ENCODE measurements at regions not wholly inside any gene's neighbourhood (a gene's known extent, or its start where the extent isn't known, plus 50 kb on each side); places are given as distances from the start of the nearest gene placed in this dataset.
A peak's percentile ranks its signal among the peaks of the same experiment; 100 is the strongest.

DNA sequence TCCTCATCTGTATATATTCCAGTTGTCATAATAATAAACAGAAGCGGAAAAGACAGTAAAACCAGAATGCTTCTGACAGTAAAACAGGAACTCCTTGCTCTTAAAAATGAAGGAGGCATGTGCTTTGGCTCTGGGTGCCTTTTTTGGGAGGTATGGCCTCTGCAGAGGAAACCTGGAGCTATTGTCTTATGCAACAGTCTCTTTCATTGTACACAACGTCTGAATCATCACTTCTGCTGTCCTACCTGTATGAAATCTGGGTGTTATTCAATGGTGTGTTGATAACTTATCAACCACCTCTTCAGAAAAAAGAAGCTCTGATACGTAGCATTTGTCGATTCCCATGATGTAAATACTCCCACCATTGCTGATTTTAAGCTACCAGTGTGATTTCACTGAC, 64.8 kb downstream of the CDCA7 start:
- in situ Hi-C loops (cut with HindIII; ENCODE audit: low pct_unique_long_range_greater_than_20kb, low sequenced_read_pairs) = no loop called here

DNA sequence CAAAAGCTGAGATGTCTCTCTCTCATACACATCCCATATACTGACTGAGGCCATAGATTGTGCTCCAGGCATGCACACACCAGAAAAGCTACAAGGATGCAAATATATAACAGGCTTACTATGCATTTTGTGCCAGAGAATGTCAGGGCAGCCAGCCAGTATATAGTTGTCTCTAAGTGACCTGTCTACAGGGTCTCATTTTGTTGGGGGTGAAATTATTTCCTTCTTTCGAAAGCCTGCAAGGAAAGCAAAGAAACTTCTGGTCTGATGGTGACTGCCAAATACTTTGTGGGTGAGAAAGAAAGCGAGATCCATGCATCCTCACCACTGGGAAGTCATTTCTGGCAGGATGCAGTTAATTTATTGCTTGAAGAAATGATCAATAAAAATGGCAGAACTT, 70.2 kb downstream of the CDCA7 start:
- no peak for DNase-seq (ENCODE audit: low read depth, low spot score)
- in situ Hi-C loops (cut with HindIII; ENCODE audit: low pct_unique_long_range_greater_than_20kb, low sequenced_read_pairs) = no loop called here

More for the DNA sequence above, 64.8 kb downstream of the CDCA7 start:
- no peak for DNase-seq (ENCODE audit: low read depth, low spot score)

DNA sequence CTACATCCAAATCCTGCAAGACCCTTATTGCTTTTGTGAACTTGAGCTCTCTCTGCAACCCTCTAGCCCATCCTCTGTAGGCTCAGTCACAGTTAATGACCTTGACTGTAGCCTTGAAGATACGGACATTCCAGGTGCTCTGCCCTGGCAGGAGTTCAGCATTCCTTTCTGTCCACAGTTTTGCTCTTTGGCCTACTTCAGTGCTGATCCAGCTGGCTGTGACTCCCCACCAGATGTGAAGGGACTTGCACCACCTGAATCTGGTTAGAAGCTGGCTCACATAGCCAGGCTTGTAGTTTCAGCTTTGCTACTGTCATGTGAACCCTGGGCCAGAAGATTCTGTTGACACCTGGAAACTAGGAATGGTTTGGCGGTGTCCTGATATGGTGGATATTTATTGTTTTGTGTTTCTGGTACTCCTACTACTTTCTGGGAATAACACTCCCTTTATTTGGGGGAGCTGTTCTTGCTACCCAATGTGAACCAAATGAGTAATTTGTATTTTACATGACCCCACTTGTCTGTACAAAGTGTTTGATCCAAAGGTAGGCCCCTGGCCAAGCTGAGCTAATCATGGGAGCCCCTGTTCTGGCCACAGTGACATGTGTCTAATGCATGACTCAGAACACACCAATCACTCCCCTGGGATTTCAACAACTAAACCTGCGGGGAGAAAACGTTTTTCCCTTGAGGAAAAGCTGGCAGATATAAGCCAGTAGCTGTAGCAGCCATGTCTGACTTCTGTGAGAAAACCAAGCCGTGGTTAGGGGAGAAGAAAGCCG, 73.4 kb downstream of the CDCA7 start:
- in situ Hi-C loops (cut with HindIII; ENCODE audit: low pct_unique_long_range_greater_than_20kb, low sequenced_read_pairs) = no loop called here
- DNase-seq (ENCODE audit: low read depth, low spot score) = no peak

DNA sequence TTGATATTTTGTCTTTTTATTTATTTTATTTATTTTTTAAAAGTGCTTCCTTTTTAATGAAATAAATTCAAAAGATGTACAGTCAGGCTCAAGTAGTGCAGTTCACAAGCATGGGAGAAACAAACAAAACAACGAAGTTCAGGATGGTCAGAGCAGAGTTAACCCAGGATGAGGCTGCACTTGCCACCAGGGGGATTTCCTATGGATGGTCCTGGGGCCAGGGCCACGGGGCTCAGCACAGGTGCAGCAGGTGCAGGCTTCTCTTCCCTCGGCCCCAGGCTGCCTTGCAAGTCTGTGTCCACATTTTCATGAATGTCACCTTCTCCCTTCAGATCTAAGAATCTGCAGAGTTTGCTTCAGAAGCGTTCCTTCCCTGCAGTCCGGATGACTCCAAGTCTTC, 76.5 kb downstream of the CDCA7 start:
- no peak for DNase-seq (ENCODE audit: low read depth, low spot score)

DNA sequence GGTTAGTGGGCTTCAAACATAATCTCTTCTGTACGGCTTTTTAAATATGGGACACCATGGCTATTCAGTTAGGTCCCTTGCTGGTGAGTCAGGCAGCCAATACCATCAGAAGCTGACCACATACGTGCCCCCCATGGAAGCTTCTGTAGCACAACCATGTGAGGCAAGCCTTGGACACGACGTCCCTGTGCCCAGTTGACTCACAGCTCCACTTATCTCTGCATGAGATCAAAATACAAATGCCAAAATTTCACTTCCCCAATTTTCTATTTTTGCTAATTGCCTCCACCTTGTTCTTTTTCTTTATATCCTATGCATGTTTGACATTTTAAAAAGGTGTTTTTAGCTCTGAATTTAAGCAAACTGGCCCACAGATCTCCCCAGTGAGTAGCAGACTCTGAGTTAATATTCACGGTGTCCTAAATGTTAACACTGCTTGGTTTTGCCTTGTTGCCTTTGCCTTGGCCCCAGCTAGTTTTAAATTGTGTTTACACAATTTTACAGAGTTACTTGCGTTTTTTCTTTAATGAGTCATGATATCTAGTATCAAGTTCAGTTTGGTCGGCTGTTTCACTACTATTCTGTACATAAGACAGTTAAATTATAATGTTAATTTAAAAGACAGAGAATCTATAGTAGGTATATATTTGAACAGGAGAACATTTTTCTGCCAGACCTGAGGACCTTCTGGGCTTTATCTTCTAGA, 77.5 kb downstream of the CDCA7 start:
- DNase-seq (ENCODE audit: low read depth, low spot score) = no peak
- in situ Hi-C loops (cut with HindIII; ENCODE audit: low pct_unique_long_range_greater_than_20kb, low sequenced_read_pairs) = no loop called here

More for the DNA sequence above, 76.5 kb downstream of the CDCA7 start:
- in situ Hi-C loops (cut with HindIII; ENCODE audit: low pct_unique_long_range_greater_than_20kb, low sequenced_read_pairs) = no loop called here

DNA sequence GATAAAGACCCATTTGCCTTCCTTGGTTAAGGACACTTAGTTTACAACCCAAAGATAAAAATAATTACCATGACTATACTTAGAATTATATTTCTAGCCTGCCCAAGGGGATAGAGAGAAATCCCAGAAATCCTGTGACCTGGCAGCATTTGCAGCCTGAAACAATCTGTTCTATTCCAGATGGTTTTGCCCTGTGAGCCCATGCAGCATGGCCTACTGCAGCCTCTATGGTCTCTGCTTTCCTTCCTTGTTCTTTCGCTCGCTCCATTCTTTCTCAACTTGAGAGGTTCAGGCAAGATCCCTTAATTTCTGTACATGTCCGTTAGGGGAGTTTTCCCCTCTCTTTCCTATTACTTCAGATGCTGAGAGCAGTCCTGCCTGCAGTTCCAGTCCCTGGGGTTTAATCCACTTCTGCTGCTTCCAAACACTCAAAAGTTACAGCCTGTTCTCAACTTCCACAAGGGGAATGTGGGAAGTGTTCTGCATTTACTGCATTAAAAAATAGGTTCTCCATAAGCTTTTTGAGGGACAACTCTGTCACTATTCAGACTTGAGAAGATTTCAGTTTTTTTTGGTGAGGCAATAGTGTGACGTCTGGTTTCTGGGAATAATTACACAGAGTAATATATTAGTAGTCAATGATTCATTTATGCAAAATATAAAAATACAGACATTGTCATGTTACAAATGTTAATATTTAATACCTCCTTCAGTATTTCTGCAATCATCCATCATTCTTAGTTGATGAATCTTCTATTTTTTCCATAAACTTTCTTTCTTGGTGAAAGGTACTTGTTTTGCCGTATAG, 80.3 kb downstream of the CDCA7 start:
- in situ Hi-C loops (cut with HindIII; ENCODE audit: low pct_unique_long_range_greater_than_20kb, low sequenced_read_pairs) = no loop called here
- no peak for DNase-seq (ENCODE audit: low read depth, low spot score)

DNA sequence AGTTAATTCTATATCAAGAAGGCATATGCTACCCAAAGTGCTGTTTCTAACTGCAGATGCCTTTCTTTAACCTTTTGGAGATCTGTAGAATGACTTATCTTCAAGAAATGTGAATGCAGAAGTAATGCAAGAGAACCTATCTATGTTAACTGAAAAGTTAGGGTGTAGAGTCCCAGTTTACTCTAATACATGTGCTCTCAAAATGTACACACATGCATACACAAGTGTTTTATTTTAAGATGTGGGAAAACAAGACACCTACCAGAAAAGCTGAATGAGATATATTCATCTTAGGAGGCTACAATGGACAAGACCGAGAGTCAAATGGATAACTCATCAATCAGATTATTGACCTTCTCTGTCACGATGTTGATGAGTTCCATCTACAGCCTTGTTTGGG, 80.9 kb downstream of the CDCA7 start:
- no peak for DNase-seq (ENCODE audit: low read depth, low spot score)
- in situ Hi-C loops (cut with HindIII; ENCODE audit: low pct_unique_long_range_greater_than_20kb, low sequenced_read_pairs) = no loop called here

DNA sequence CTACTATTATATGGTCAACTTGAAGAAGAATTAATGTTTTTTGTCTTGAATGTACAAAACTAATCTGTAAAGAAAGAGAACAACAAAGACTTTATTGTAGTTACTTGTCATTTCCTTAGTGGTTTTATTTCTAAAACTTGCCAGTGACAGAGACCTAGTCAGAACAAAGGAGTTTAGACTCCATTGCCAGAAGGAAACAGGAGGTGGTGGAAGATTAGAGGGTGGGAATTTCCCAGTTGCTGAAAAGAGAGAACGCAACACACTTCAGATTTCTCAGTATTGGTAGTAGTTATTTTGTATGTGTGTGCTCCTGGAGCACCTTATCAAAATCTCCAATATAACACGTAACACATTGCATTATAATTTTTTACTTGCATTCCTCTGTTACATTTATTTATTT, 81.4 kb downstream of the CDCA7 start:
- in situ Hi-C loops (cut with HindIII; ENCODE audit: low pct_unique_long_range_greater_than_20kb, low sequenced_read_pairs) = no loop called here
- DNase-seq (ENCODE audit: low read depth, low spot score) = no peak

DNA sequence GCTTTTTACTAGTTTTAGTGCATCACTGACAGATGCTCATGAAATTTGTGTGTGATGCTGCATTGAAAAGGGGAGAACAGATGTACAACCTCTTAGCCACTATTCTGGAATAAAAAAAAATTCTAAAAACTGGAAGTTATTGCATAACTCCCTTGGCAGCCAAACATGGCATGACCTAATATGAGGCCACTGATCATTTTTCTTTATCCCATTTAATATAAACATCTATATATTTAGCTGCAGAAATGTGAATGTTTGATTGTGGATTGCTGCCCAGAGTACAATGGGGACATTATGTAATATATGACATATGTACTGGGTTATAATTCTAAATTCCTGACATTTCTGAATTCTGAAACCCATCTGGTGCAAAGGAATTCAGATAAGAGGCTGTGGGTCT, 86.5 kb downstream of the CDCA7 start:
- in situ Hi-C loops (cut with HindIII; ENCODE audit: low pct_unique_long_range_greater_than_20kb, low sequenced_read_pairs) = no loop called here
- no peak for DNase-seq (ENCODE audit: low read depth, low spot score)

DNA sequence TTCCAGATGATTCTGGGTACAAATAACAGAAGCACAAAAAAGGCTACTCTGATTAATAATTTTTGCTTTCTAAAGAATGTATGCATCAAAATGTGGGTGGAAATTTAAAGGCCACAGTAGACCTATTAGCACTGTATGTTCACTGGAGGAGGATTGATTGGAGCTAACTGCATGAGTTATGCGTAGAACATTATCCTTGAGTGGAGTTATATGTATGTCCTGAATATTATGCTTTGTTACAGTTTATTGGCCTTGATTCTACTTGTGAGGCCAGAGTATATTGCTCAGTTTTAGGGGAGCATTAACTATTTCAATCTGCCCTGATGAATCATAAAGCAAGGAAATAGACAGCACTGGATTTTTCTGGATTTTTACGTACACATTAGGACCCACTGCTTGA, 87.9 kb downstream of the CDCA7 start:
- no peak for DNase-seq (ENCODE audit: low read depth, low spot score)
- in situ Hi-C loops (cut with HindIII; ENCODE audit: low pct_unique_long_range_greater_than_20kb, low sequenced_read_pairs) = no loop called here

DNA sequence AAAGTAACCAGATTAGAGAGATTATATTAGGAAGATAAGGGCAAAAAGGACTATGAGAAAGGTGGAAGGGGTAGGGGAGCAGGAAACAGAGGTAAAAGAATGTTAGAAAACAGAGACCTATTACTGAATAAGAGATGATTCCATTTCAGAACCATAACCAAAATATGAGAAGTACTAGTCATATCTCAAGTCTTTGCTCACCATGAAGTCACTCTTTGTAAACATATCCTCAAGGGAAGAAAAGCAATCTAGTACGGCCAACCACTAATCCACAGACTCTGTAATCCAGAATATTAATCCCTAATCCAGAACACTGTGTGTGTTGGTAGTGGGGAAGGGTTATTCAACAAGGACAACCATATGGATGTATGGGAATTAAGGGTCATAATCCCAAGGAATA, 92.0 kb downstream of the CDCA7 start:
- no peak for DNase-seq (ENCODE audit: low read depth, low spot score)
- in situ Hi-C loops (cut with HindIII; ENCODE audit: low pct_unique_long_range_greater_than_20kb, low sequenced_read_pairs) = no loop called here

DNA sequence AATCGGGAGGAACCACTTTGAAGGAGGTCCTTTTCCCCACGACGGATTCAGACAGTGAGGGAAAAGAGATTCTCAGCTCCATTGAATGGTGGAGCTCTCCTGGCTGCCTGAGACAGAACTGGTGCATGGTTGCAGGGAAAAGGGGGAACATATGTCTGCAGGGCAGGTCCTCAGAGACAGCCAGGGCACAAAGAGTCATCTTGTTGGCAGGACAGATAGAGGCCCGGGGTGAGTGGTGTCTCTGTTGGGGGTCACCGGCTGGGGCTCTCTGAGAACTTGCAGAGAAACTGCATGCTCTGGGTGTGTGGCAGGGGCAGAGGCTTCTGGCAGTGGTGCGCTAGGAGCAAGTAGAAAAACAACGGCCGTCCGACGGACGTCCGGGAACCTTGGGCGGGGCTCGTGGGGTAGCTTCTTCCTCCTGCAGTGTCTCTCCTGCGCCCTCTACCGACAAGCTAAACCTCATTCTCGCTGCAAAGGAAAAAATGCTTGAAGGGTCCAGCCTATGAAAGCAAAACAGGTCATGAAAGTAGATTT, 94.3 kb downstream of the CDCA7 start:
- in situ Hi-C loops (cut with HindIII; ENCODE audit: low pct_unique_long_range_greater_than_20kb, low sequenced_read_pairs) = no loop called here
- DNase-seq (ENCODE audit: low read depth, low spot score) = peak; percentile 93

DNA sequence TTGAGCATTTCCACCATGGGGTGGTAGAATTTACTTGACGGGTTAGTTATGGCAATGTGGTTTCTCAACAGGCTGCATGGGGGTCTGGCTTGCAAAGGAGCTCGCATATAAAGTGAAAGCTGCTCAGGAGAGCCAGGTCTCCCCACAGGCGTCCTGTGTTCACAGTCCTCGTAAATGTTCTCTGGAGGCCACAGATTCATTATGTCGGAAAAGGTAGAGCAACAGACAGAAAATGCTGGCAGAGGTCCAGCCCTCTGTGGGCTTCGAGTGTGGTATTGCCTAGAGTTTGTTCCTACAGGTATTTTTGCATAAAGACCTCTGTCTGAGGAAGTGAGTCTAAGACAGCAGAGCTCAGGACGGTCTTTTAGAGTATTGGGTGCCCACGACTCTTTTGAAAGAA, 96.4 kb downstream of the CDCA7 start:
- in situ Hi-C loops (cut with HindIII; ENCODE audit: low pct_unique_long_range_greater_than_20kb, low sequenced_read_pairs) = no loop called here
- DNase-seq (ENCODE audit: low read depth, low spot score) = no peak

DNA sequence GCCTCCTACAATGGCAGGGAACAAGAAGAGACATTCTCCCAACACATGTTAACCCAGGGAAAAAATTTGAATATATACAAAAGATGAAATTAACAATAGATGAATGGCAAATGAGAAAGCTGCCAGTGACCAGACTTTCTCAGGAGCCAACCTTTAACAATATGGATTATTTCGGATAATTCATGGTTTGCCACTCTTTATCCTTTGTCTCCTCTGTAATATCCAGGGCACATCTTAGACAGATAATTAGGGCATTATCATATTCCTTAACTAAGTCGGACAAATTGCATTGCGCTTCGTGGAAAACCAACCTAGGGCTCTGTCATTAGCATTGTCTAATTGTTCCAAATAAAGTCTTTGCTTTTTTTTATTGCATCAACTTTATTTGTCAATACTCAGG, 97.3 kb downstream of the CDCA7 start:
- no peak for DNase-seq (ENCODE audit: low read depth, low spot score)
- in situ Hi-C loops (cut with HindIII; ENCODE audit: low pct_unique_long_range_greater_than_20kb, low sequenced_read_pairs) = no loop called here

DNA sequence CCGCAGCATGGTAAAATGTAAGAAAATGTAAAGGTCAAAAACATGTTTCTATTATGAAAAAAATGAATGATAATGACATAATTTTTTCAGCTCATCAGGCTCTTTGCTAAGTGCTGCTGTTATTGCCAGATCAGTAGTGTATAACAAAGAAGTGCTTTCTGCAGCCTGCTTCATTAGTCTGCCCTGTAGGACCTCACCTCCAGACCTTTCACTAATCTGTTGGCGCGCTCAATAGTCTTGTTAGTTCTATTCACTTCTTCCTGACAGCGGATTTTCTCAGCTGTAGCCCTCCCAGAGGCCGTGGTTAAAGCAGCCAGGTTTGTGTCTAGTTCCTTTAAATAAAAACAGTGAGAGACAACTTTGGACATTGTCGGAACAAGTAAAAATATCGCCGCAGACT, 97.7 kb downstream of the CDCA7 start:
- in situ Hi-C loops (cut with HindIII; ENCODE audit: low pct_unique_long_range_greater_than_20kb, low sequenced_read_pairs) = no loop called here
- DNase-seq (ENCODE audit: low read depth, low spot score) = no peak

DNA sequence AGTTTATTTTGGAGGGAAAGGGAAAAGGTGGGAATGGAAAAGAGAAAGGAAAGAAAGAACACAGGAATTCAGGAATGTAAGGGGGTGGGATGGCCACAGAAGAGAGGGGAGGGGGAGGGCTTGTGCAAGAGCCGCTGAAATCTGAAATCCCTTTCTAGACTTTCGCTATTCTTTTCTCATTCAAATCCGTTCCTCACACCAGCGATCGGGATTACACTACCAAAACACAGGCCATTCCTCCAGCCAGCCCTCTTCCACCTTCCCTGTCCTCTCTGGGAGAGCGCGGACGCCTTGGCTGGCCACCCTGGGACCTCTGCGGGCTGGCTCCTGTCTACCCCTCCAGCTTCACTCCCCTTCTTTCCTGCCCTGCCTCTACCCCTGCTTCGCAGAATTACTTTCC, 102.3 kb downstream of the CDCA7 start:
- no peak for DNase-seq (ENCODE audit: low read depth, low spot score)
- in situ Hi-C loops (cut with HindIII; ENCODE audit: low pct_unique_long_range_greater_than_20kb, low sequenced_read_pairs) = no loop called here

DNA sequence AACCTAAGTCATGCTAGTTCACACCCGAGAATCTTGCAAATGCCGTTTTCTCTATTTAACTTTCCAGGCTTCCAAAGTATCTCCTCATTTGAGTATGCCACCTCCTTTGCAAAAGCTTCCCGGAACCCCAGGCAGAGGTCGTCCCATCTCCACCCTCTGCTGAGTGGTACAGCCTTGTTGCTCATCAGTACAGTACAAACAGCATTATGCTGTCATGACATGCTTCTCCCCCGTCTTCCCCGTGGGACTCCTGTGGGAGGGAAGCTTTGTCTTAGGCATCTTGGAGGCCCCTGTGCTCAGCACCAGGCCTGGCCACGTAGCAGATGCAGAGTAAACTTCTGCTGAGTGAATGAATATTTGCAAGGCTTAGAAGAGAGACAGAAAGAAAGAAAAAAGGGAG, 102.7 kb downstream of the CDCA7 start:
- DNase-seq (ENCODE audit: low read depth, low spot score) = no peak
- in situ Hi-C loops (cut with HindIII; ENCODE audit: low pct_unique_long_range_greater_than_20kb, low sequenced_read_pairs) = no loop called here

DNA sequence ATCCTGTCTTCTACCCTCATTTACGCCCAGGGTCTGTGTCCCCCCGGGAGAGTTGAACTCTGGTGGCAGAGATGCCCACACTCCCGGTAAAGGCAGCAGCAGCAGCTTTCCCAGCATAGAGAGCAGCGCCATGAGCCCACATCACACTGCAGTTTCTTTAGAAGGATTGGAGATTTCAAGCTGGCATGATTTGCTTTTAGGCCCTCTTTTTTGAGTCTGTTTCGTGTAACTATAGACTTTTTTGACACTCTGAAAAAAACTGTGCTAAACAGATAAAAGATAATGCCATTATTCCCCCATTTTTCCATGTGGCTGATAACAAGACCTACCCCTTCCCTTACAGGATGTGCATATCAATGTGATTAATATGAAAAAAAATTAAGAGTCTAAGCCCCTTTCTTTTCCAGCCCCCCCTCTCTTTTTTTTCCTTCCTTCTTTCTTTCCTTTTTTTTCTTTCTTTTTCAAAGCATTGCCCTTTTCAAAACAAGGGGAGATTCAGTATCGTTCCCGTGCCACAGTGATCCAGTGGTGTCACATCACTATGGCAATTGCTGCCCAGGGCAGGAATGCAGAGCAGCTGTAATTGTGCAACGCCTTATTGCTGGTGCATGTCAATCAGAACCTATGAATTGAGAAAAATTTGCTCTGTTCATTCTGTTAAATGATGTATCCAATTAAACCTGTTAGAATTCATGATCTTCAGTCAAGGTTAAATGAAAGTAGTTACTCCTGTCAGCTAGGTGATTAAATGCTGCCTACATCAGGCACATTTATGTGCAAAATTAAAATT, 104.5 kb downstream of the CDCA7 start:
- DNase-seq (ENCODE audit: low read depth, low spot score) = no peak
- in situ Hi-C loops (cut with HindIII; ENCODE audit: low pct_unique_long_range_greater_than_20kb, low sequenced_read_pairs) = no loop called here
